Astrocyte of the hippocampus (primary cell): ENCODE measurements at regions not wholly inside any gene's neighbourhood (a gene's known extent, or its start where the extent isn't known, plus 50 kb on each side); places are given as distances from the start of the nearest gene placed in this dataset.

ENCODE experiments used
- DNase-seq: peaks from one replicate; pipeline ENCODE4 v3.0.0; 2011; ENCODE audit warnings: low read depth, low spot score

DNA sequence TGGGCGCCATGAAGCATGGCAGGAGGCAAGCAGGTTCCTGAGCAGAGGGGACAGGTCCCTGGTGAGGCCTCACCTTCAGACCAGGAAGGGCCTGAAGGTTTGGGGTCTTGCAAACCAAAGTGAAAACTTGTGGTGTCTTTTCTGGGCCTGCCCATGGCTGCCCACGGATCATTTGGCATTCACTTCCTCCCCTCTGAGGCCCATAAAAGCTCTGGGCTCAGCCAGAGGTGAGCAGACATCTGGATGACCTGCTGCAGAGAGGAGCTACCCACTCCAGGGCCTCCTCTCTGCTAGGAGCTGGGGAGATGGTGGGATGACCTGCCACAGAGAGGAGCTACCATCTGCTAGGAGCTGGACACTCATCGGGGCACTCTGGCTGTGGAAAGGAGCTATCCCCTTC, 112.9 kb upstream of the TMEM18 start:
- no peak for DNase-seq

DNA sequence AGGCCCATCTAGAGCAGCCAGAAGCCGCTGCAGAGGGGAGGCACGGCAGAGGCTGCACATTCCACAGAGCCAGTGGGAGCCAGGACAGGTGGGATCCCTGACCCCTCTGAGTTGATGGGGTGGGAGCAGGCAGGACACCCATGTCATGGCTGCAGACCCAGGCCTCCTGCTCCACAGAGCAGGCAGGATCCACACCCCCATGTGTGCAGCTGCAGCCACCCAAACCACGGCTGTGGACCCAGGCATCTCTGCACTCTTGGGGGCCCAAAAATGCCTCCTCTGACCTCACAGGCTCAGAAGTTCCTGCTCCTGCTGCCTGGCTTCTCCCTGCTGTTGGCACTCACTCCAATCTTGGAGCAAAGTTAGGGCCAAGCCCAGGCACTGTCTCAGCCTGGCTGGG, 112.3 kb upstream of the TMEM18 start:
- no peak for DNase-seq

DNA sequence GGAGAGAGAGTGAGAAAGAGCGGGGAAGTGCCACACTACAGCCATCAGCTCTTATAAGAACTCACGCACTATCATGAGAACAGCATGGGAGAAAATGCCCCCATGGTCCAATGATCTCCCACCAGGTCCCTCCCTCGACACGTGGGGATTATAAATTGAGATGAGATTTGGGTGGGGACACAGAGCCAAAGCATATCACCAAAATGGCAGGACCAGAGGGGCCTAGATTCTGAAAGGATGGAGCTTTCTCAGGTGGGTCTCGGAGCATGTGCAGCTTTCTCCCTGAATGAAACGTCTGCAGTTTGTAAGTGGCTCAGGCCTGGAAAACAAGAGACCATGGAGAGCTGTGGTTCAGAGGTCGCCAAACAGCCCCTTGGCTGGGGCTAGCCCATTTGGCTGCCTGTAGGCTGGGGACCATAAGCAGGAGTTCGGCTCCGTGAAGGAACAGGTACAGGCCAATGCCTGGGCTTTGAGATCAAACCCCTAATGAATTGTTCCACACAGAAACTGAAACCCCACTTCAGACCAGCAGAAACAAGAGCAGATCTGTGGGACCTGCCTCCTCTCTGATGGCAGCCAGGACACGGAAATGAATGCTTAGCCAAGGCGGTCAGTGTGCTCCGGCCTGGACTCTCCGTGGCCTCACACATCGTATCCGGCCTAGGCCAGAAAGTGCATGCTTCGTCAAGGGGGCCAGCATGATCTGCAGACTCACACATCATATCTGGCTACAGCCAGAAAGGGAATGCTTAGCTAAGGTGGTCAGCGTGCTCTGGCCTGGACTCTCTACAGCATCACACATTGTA, 111.2 kb upstream of the TMEM18 start:
- DNase-seq: no peak

DNA sequence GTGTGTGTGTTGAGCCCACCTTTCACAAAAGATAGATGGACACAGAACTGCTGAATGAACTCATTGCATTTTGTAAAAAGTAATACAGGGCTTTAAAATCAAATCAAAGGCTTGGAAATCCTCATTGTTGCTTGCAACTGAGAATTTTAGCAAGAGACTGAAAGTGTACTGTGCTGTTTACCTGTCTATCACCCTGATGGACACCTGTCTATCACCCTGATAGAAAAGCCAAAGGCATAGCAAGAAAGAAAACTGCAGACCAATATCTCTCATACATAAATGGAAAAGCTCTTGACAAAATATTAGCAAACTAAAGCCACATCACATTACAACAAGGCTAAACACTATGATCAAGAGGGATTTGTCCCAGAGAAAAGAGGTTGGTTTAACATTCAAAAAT, 107.5 kb upstream of the TMEM18 start:
- DNase-seq: no peak

DNA sequence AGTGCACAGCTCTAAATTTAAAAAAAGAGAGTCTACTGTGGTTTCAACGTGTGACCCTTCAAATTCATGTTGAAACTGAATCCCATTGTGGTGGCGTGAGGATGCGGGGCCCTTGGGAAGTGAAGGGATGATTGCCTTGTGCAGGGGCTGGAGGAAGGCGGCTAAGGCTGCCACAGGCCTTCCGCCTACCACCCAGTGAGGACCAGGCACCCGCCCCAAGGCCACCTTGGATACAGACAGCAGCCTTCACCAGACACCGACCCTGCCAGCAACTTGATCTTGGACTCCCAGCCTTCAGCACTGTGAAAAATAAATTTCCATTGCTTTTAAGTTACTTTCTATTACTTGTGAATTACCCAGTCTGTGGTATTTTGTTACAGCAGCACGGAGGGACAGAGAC, 103.4 kb upstream of the TMEM18 start:
- DNase-seq: no peak

DNA sequence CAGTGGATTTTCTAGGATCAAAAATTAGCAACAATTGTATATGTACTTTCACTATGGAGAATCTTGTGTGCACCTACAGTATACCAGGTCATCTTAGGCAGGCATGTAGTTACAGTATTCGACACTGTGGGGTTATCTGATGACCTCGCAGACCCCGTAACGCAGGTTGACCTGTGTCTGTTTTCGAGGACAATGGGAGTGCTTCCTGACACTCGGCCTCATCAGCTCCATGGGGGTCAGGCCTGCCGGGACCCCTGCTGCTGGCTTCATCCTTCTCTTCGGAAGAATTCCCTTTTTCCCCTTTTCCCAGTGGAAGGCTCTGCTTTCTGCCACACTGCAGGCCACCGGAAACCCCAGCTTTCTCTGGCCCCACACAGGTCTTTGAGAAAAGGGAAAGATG, 102.8 kb upstream of the TMEM18 start:
- no peak for DNase-seq

DNA sequence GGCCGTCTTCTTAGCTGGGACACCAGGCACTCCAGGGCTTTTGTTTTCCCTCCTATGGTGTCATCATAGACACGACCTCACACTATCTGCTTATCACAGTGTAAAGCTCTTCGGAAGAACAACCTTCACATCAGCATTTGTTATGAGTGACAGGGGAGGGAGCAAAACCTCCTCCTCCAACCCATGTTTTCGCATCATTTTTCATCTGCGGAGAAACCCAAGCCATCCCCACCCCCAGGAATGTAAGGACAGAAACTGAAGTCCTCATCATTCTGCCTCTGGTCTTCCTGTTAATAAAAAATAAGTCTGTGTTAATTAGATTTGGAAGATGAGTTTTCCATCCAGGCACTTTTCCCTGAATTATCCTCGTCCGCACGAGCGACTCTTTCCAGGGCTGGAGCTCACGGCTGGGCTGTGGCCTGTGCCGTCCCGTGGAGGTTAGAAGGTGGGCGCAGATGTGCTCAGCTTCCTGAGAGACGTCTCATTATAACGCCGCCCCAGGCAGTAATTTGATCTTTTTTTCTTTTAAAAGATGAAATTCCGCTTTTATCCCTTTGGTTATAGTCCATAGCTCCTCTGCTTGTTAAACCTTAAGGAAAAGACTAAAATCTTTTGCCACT, 101.6 kb upstream of the TMEM18 start:
- DNase-seq: no peak

DNA sequence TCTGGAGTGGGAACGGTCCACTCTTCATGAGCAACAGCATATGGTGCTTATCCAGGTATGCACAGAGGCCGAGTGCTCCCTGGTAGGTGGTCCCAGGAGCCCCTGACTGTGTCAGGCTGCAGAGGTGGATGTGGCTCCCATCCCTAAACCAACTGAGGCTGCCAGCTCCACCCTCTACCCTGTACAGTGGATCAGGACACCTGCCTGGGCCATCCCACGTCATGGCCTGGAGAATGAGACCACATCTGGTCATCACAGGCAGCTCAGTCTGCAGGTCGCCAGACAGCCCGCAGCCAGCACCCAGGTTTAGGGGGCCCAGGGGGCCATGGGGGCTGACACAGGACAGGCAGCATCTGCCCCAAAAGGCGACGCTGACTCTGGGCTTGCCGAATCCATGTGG, 100.3 kb upstream of the TMEM18 start:
- DNase-seq: no peak

DNA sequence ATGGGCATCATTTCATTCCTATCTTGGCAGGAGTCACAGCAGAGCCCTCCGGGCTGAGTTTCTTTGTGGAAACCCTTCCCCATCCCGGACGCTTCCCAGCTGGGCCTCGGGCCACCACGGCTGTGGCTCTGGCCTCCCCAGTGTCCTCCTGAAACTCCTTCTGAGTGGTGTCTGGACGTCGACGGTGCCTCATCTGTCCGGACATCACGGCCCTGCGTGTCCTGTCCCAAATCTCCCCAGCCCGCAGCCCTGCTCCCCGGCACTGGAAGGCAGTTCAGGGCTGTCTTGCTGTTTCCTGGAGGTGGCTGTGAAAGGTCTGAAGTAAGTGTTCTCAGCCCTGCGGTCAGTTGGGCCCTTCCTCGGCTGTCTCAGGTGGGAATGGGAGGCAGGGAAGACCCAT, 99.8 kb upstream of the TMEM18 start:
- no peak for DNase-seq

DNA sequence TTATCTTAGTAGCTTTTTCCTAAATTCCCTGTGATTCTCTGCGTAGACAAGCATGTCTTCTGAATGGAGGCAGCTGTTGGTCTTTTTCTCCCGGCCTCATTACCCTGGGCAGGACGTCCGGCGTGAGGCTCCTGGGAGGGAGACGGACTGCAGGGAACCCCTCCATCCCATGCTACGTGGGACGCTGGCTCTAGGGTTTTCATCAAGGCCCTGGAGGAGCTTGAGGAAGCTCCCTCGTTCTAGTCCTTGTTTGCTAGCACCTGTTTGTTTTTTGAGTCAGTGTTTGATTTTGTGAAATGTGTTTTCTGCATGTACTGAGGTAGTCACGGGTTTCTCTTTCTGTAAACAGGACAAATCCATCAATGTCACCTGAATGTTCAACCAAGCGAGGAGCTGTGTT, 99.3 kb upstream of the TMEM18 start:
- DNase-seq: no peak

DNA sequence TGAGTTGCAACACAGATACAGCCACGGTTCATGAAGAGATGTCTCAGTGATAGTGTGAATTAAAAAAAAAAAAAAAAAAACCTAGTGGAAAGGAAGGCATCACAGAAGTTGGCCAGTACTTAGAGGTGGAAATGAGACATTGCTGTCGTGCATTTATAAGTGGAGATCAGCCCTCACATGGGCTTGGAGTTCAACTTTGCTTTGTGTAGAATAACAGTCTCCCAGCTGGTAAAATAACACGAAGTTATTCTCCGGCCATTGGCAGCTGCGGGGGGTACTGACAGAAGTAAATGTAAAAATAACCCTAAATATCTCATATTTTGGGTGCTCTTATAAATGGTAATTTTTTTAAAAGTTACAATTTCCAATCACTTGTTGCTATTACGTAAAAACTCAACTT, 98.8 kb upstream of the TMEM18 start:
- no peak for DNase-seq

DNA sequence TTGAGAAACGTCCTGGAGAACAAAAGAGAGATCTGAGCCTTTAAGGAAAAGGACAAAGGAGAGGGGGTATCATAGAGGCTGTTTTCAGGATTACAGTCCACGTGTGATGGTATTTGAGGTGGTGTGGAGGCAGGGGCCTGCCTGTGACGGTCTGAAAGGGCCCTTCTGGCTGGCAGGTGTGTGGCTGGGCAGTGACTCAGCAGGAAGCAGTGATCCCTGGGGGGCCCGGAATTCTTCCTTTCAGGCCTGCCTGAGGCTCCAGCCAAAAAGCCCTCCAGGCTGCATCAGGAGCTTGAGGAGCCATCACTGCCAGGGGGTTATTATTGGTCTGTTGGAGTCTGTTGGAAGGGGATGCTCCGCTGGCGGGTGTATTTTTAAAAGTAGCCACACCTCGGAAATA, 97.2 kb upstream of the TMEM18 start:
- no peak for DNase-seq

DNA sequence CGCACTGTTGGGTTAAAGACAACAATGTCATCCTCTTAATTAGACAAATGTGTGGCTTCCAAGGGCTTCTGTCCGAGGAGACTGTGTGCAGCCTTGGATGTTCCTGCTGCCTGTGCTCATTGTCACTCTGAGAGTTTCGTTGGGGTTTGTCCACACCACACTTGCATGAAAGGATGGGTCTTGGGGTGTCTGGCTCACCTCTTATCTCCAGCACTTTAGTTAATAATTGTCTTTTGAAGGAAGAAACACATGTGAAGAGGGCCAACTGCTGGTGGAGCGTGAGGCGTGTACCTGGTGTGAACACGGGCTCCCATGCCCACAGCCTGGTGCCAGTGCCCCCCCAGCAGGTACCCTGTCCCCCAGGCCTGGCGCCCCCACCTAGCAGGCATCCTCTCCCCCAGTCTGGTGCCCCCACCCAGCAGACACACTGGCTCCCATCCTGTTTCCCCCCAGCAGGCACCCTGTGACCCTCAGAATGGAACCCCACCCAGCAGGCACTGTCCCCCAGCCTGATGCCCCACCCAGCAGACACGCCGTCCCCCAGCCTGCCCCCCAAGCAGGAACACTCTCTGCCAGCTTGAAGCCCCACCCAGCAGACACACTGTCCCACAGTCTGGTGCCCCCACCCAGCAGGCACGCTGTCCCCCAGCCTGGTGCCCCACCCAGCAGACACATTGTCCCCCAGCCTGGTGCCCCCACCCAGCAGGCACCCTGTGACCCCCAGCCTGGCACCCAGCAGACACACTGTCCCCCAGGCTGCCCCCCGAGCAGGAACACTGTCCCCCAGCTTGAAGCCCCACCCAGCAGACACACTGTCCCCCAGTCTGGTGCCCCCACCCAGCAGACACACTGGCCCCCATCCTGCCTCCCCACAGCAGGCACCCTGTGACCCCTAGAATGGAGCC, 96.3 kb upstream of the TMEM18 start:
- no peak for DNase-seq

DNA sequence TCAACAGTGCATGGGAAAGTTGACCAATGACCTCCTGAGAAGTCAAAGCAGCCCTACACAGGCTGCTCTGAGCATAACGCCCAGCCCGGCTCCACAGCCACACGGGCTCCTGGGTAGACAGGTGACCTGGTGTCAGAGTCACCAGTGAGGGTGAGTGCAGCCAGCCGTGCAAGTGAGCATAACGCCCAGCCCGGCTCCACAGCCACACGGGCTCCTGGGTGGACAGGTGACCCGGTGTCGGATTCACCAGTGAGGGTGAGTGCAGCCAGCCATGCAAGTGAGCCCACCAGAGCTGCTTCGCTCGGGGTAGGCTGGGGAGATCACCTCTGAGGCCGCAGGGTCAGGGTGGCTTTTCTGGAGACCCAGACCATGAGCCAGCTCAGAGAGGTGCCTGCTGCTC, 94.3 kb upstream of the TMEM18 start:
- no peak for DNase-seq

DNA sequence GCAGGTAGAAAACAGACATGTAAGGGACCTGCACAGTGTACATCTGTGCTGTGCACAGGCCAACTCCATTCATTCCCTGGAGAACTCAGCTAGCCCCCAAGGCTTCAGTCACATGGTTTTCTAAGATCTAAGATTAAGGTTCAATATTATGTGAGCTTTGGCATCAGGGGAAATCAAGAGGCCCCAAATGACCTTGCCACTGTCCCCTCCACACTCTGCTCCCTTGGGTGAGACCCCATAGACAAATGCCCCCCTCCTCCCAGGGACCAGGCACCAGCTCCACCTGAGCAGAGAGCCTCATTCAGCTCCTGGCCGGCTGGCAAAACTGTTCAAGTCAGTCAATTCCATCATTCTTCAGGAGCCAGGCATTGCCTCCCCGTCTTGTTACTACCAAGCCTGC, 93.6 kb upstream of the TMEM18 start:
- DNase-seq: no peak

DNA sequence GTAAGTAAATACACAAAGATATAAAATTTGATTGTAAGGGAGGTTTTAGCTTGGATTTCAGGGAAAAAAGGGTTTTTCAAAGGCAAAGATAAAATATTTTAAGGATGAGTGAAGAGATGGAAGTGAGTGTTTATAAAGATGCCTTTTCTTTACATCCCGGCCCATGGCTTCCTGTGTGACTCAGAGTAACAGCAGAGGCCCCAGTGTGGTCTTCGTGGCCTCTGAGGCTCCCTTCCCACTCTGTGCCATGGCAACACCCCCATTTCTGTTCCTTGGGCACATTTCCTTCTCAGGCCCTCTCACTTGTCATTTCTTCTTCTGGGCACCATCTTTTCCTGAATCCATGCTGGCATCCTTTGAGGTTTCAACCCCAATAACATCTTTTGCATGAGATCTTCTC, 92.6 kb upstream of the TMEM18 start:
- DNase-seq: no peak

DNA sequence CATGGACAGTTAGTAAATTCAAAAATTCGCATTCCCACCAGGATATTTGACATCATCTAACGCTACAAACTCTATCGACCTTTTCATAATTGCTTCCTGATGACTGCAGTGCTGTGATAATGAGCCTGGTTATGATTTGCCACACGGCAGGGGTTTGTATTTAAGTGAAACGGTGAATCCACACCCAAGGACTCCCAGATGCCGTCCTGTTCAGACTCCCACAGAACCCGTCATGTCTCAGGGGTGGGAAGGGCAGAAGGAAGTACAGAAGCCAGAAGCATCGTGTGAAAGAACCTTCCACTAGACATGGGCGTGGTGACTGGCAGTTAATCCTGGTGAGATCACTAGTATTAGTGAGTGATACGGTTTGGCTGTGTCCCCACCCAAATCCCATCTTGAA, 91.2 kb upstream of the TMEM18 start:
- no peak for DNase-seq

DNA sequence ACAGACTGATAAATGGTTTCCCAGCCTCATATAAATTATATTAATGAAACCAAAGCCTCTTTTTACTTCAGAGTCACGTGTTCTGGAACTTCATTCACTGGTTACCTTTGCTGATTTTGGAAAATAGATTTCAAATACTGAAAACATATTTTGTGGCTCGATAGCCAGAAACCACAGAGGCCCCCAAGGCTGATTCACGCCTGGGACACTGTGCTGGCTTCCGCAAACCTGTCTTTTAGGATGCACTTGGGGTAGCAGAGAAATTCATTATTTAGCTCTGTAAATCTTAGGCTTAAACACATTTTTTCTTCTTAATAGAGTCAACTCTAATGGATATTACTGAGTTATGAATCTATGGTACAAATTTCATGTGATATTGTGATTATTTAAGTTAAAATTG, 90.7 kb upstream of the TMEM18 start:
- no peak for DNase-seq

DNA sequence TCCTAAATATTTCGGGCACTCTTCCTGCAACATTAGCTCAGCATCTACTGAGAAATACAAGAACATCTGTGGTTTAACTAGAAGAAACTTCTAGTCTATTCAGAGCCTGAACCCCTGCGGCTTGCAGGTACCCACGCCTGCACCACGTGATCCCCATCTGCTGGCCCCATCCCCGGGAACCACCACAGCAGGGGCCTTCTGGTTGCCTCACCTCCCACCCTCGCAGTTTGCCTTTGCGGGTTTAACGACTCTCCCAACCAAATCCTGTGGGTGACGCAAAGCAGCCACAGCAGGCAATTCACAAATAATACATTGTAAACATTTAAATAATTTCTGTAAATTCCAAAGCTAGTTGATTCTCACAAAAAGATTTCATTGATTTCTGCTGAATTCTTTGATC, 90.2 kb upstream of the TMEM18 start:
- DNase-seq: no peak

DNA sequence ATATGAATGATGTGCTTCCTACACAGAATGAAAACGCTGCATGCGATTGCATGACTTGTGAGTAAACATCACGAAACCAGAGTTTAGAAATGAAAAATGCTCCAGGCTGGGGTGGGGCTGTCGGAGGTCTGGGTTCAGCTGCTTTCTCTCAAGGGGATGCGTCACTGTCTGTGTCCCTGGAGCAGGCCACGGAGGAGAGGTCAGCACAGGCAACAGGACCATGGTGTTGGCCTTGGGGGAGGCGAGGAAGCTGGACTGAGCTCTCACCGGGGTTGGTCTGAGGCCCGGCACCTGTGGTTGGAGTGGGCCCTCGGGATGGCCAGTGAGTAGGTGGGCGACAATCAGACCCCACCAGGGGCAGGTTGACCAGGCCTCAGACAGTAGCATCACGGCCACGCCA, 89.0 kb upstream of the TMEM18 start:
- DNase-seq: no peak

DNA sequence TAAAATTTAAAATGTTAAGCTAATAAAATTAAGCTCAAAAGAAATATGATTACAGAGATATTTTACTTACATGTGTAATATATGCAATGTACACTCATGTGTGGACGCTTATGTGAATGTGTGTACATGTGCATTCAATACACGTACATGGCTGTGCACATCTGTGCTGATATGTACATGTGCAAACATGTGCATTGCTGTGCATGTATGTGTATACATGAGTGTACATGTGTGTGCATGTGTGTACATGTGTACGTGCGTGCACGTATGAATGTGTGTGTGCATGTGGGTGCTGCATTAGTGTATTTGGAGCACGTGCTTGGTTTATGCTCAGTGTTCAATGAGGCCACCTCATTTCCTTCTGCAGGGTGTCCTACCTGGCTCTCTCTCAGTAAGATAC, 88.2 kb upstream of the TMEM18 start:
- DNase-seq: no peak

DNA sequence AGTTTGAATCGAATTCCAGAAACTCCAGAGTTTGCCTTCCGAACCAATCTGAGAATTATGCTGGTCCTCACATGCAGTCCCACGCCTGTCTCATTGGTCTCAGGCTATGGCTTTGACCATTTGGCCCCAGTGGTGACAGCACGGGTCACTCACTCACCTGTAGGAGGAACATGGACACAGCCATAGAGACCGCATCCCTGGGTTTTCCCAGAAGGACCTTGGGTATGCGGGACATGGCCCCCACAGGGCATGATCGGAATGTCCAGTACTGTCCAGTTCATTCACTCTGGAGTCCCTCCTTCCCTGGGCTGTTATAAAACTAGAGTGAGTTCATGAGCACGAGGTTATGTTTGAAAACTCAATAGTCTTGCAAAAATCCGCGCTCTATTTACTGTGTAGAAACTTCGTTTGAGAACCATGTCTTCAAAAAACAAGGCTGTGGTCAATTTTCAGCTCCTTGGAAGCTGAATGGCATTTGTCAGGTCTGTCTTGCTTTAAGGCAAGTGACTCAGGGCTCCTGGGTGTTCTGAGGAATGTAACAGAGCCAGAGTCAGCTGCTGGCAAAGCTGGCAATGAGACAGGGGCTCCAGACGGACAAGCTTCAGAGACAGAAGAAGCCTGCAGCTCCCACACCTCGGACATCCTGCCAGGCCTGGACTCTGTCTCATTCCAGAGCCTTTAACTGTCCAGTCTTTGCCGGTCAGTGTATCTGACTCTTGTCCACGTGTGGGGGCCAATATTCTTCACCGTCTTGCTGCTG, 86.7 kb upstream of the TMEM18 start:
- DNase-seq: peak; percentile 36
